ENCODE measurements at regions not wholly inside any gene's neighbourhood (a gene's known extent, or its start where the extent isn't known, plus 50 kb on each side); places are given as distances from the start of the nearest gene placed in this dataset.

GRCh38 chr5:58263296-58263695, 196.6 kb downstream of the PLK2 start:
- TF ChIP-seq, protein P1, sequence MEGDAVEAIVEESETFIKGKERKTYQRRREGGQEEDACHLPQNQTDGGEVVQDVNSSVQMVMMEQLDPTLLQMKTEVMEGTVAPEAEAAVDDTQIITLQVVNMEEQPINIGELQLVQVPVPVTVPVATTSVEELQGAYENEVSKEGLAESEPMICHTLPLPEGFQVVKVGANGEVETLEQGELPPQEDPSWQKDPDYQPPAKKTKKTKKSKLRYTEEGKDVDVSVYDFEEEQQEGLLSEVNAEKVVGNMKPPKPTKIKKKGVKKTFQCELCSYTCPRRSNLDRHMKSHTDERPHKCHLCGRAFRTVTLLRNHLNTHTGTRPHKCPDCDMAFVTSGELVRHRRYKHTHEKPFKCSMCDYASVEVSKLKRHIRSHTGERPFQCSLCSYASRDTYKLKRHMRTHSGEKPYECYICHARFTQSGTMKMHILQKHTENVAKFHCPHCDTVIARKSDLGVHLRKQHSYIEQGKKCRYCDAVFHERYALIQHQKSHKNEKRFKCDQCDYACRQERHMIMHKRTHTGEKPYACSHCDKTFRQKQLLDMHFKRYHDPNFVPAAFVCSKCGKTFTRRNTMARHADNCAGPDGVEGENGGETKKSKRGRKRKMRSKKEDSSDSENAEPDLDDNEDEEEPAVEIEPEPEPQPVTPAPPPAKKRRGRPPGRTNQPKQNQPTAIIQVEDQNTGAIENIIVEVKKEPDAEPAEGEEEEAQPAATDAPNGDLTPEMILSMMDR (conservative IDR thresholded peaks at IDR 0.05) = no peak
- TF ChIP-seq ZFX (IDR thresholded peaks at IDR 0.05) = no peak
